PC-3 (cell line): ENCODE measurements at regions not wholly inside any gene's neighbourhood (a gene's known extent, or its start where the extent isn't known, plus 50 kb on each side); places are given as distances from the start of the nearest gene placed in this dataset.

Source experiments
- ATAC-seq: fragments of 200-7000 bp; cut with Tn5 transposase; 2 replicates; pipeline ENCODE4 v1.9.1; 2020; ENCODE audit warnings: mild to moderate bottlenecking, moderate library complexity
- BruUV-seq: library from RNA; stranded (reverse); fragments of 400-500 nt; replicated peaks from 2 replicates; lab custom pipeline; 2021; lab: Mats Ljungman, UMichigan
- CTCF ChIA-PET: fragments of 300-600 bp; sonication (Branson Sonifier 250); formaldehyde crosslinking; loops from one replicate; lab custom pipeline; 2022; ENCODE audit warnings: antibody characterized with exemption; lab: Charles Lee
- POLR2A ChIA-PET: fragments of 300-600 bp; sonication (Branson Sonifier 250); formaldehyde crosslinking; loops from one replicate; lab custom pipeline; 2022; ENCODE audit warnings: antibody characterized with exemption; ENCODE audit not compliant: unreplicated experiment; lab: Charles Lee
- DNase-seq: peaks from one replicate; pipeline ENCODE4 v3.0.0-alpha.2; 2015
- H2AFZ ChIP-seq: fragments of 300-600 bp; sonication (generic); 2 replicates; pipeline ENCODE4 v1.6.0; 2016; ENCODE audit warnings: antibody characterized with exemption, low read length
- H3F3A ChIP-seq: fragments of 300-600 bp; sonication (generic); one replicate; pipeline ENCODE4 v1.6.0; 2017; ENCODE audit warnings: antibody characterized with exemption, low read length, control low read depth, mild to moderate bottlenecking; ENCODE audit not compliant: unreplicated experiment
- H3K27ac ChIP-seq: fragments of 300-600 bp; sonication (generic); 2 replicates; pipeline ENCODE4 v1.5.1; 2016; ENCODE audit warnings: mild to moderate bottlenecking, low read length
- H3K27me3 ChIP-seq: fragments of 300-600 bp; sonication (generic); 2 replicates; pipeline ENCODE4 v1.6.1; 2016; ENCODE audit warnings: low read length, mixed read lengths
- H3K36me3 ChIP-seq: fragments of 300-600 bp; sonication (generic); 2 replicates; pipeline ENCODE4 v1.6.1; 2016; ENCODE audit warnings: low read depth, mixed run types, low read length, mixed read lengths
- H3K4me1 ChIP-seq: fragments of 300-600 bp; sonication (generic); 2 replicates; pipeline ENCODE4 v1.5.1; 2016; ENCODE audit warnings: low read length; ENCODE audit not compliant: insufficient read depth
- H3K4me2 ChIP-seq: fragments of 300-600 bp; sonication (generic); 2 replicates; pipeline ENCODE4 v1.6.0; 2016; ENCODE audit warnings: low read length
- H3K4me3 ChIP-seq: fragments of 300-600 bp; sonication (generic); 2 replicates; pipeline ENCODE4 v1.5.1; 2016; ENCODE audit warnings: mild to moderate bottlenecking, low read length, mixed read lengths
- H3K79me2 ChIP-seq: fragments of 300-600 bp; sonication (generic); 2 replicates; pipeline ENCODE4 v1.6.1; 2017; ENCODE audit warnings: low read length, mixed read lengths
- H3K9ac ChIP-seq: fragments of 300-600 bp; sonication (generic); 2 replicates; pipeline ENCODE4 v1.6.0; 2016; ENCODE audit warnings: mild to moderate bottlenecking, low read length
- H3K9me2 ChIP-seq: fragments of 300-600 bp; sonication (generic); replicated peaks from 2 replicates; pipeline ENCODE4 v1.6.1; 2016; ENCODE audit warnings: mixed run types, low read length, mixed read lengths
- H3K9me3 ChIP-seq: fragments of 300-600 bp; sonication (generic); 2 replicates; pipeline ENCODE4 v1.6.1; 2016; ENCODE audit warnings: low read length, mixed read lengths
- H4K20me1 ChIP-seq: fragments of 300-600 bp; sonication (generic); 2 replicates; pipeline ENCODE4 v1.6.1; 2016; ENCODE audit warnings: low read length, mixed read lengths
- EZH2 ChIP-seq: fragments of 300-600 bp; sonication (generic); IDR thresholded peaks from one replicate; pipeline ENCODE4 v1.6.1; 2017; ENCODE audit warnings: antibody characterized with exemption, mild to moderate bottlenecking, low read length; ENCODE audit not compliant: unreplicated experiment
- EZH2phosphoT487 ChIP-seq: fragments of 300-600 bp; sonication (generic); IDR thresholded peaks from 2 replicates; pipeline ENCODE4 v1.6.1; 2018; ENCODE audit warnings: mild to moderate bottlenecking, antibody characterized with exemption, low read length, borderline replicate concordance
- intact Hi-C: fragments of 100-400 bp; cut with micrococcal nuclease; formaldehyde crosslinking; loops from 2 replicates; pipeline ENCODE4 v1.9.0; 2023
- TF ChIP-seq, protein P1 (sequence below): fragments of 300-600 bp; sonication (generic); conservative IDR thresholded peaks from 2 replicates; pipeline ENCODE4 v1.5.1; 2017; ENCODE audit warnings: antibody characterized with exemption, low read depth, mild to moderate bottlenecking, low read length

DNA sequence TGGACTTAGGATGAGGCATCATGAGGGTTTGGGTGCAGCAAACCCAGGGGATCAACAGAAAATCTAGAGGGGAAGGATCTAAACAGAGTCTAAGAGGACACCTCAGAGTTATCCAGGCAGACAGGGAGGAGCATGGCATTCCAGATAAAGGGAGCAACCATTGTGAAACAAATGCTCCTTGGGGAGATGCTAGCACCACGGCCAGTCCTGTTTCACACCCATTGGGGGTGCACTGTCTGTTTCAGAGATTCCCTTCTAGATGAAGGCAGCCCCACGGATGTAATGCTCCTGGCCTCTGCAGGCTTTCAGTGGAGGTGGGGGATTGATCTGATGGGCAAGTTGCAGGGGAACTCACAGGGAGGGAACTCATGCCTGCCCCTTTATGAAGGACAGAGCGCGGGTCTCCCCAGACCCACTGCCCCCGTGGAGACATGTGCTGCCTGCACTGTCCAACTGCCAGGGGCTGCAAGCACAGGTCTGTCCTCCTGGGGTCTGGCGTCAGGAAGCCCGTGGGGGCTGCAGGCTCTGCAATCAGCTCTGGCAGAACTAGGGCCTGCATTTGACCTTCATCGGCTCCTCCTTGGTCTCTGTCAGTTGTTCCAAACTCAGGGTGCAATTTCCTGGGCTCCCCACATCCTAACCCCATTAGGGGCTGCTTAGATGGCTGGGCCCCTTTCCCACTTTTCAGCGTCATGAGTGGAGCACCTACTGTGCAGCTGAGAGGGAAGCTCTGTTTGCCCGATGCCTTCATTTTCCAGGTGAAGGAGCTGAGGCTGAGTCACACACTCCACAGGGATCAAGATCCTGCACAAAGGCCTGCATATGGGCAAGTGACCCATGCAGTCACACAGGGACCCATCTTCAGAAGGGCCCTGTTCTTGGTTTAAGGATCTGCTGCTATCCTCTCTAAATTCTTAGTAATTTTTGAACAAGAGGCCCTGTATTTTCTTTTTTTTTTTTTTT is 163.4 kb downstream of the ARL4C start:
- no peaks in the 10 kb centered on the region for H3K9me3 ChIP-seq
- H3K4me3 ChIP-seq, result no peak overlapping the region
- no peaks in the 10 kb centered on the region for H3K79me2 ChIP-seq
- no peaks in the 10 kb centered on the region for H3F3A ChIP-seq
- BruUV-seq, result no TSS peak
- no peaks in the 10 kb centered on the region for H4K20me1 ChIP-seq
- POLR2A ChIA-PET, result no interaction called here
- no peaks in the 10 kb centered on the region for H3K27me3 ChIP-seq
- no peaks in the 10 kb centered on the region for H3K9me2 ChIP-seq
- no peak overlapping the region for H3K27ac ChIP-seq
- intact Hi-C loops, result no loop called here
- H3K9ac ChIP-seq, result no peak overlapping the region
- DNase-seq (no peak), ATAC-seq (no peak)
- H3K4me2 ChIP-seq, result no peak overlapping the region
- H3K4me1 ChIP-seq, result no peaks in the 10 kb centered on the region
- CTCF ChIA-PET, result no interaction called here
- TF ChIP-seq EZH2phosphoT487 (no peak), EZH2 (no peak)
- TF ChIP-seq, protein P1, sequence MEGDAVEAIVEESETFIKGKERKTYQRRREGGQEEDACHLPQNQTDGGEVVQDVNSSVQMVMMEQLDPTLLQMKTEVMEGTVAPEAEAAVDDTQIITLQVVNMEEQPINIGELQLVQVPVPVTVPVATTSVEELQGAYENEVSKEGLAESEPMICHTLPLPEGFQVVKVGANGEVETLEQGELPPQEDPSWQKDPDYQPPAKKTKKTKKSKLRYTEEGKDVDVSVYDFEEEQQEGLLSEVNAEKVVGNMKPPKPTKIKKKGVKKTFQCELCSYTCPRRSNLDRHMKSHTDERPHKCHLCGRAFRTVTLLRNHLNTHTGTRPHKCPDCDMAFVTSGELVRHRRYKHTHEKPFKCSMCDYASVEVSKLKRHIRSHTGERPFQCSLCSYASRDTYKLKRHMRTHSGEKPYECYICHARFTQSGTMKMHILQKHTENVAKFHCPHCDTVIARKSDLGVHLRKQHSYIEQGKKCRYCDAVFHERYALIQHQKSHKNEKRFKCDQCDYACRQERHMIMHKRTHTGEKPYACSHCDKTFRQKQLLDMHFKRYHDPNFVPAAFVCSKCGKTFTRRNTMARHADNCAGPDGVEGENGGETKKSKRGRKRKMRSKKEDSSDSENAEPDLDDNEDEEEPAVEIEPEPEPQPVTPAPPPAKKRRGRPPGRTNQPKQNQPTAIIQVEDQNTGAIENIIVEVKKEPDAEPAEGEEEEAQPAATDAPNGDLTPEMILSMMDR, result no peak
- no peak overlapping the region for H2AFZ ChIP-seq
- H3K36me3 ChIP-seq, result no peaks in the 10 kb centered on the region

DNA sequence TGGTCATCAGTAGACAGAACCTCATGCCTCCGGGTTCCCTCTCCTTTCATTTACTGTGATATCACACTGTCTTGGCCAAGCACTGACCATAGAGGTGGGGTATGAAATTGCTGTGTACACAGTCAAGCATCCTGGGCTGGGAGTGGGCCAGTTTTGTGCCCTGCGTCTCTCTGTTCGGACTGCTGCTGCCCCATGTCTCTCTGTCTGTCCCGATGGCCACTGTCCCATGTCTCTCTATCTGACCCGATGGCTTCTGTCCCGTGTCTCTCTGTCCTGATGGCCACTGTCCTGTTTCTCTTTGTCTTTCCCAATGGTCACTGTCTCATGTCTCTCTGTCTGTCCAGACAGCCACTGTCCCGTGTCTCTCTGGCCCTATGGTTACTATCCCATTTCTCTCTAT is 164.9 kb downstream of the ARL4C start:
- ATAC-seq (no peak), DNase-seq (no peak)
- no peak overlapping the region for H3K9ac ChIP-seq
- intact Hi-C loops, result no loop called here
- TF ChIP-seq EZH2phosphoT487, result no peak
- TF ChIP-seq EZH2, result no peak
- TF ChIP-seq, protein P1, result no peak
- H4K20me1 ChIP-seq, result no peaks in the 10 kb centered on the region
- H3K4me2 ChIP-seq, result no peak overlapping the region
- no peaks in the 10 kb centered on the region for H3K36me3 ChIP-seq
- H3K4me3 ChIP-seq, result no peak overlapping the region
- no peak overlapping the region for H3K27ac ChIP-seq
- H3K79me2 ChIP-seq, result no peaks in the 10 kb centered on the region
- H3K4me1 ChIP-seq, result no peaks in the 10 kb centered on the region
- POLR2A ChIA-PET, result no interaction called here
- no peaks in the 10 kb centered on the region for H3K27me3 ChIP-seq
- BruUV-seq, result no TSS peak
- CTCF ChIA-PET, result no interaction called here
- H3F3A ChIP-seq, result no peaks in the 10 kb centered on the region
- no peaks in the 10 kb centered on the region for H3K9me3 ChIP-seq
- H2AFZ ChIP-seq, result no peak overlapping the region
- H3K9me2 ChIP-seq, result no peaks in the 10 kb centered on the region

DNA sequence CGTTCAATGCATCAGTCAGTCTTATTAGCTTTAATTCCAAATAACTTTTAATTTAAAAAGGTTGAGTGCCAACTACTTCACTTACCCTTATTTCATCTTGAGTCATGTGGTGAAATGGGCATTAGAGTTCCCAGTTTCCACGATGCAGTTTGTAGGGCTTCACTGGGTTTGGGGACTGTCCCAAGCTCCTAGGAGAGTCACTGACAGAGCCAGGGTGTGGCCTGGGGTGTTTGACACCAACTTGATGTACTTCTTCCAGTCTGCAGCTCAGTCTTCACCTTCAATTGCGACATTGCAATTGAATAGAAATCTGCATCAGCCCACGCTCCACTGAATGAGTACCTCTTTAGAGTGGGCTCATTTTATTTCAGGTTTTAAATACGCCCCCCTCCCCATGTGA is 165.3 kb downstream of the ARL4C start:
- no TSS peak for BruUV-seq
- no peaks in the 10 kb centered on the region for H3K4me1 ChIP-seq
- ChIA-PET POLR2A (no interaction called here), CTCF (no interaction called here)
- no peaks in the 10 kb centered on the region for H3K79me2 ChIP-seq
- no peak for TF ChIP-seq EZH2
- TF ChIP-seq EZH2phosphoT487, result no peak
- TF ChIP-seq, protein P1, result no peak
- no peaks in the 10 kb centered on the region for H3K36me3 ChIP-seq
- H3K27me3 ChIP-seq, result no peaks in the 10 kb centered on the region
- H3F3A ChIP-seq, result no peaks in the 10 kb centered on the region
- H2AFZ ChIP-seq, result no peak overlapping the region
- H3K9me2 ChIP-seq, result no peaks in the 10 kb centered on the region
- DNase-seq (no peak), ATAC-seq (no peak)
- no peak overlapping the region for H3K4me3 ChIP-seq
- intact Hi-C loops, result no loop called here
- H3K9me3 ChIP-seq, result no peaks in the 10 kb centered on the region
- H4K20me1 ChIP-seq, result no peaks in the 10 kb centered on the region
- H3K27ac ChIP-seq, result no peak overlapping the region
- no peak overlapping the region for H3K4me2 ChIP-seq
- H3K9ac ChIP-seq, result no peak overlapping the region
